Activated T-cell treated with anti-CD3 and anti-CD28 coated beads, Interleukin-2, amount 50 U/mL, for 1 hour (primary cell): ENCODE measurements at regions not wholly inside any gene's neighbourhood (a gene's known extent, or its start where the extent isn't known, plus 50 kb on each side); places are given as distances from the start of the nearest gene placed in this dataset.
"Not testable (repeated sequence)": the region's sequence is repeated elsewhere in the genome, so short reads cannot be mapped to it uniquely, and the experiment has no call there.

ENCODE experiments used
- DNase-seq: peaks from one replicate; pipeline ENCODE4 v3.0.0-alpha.2; 2020

DNA sequence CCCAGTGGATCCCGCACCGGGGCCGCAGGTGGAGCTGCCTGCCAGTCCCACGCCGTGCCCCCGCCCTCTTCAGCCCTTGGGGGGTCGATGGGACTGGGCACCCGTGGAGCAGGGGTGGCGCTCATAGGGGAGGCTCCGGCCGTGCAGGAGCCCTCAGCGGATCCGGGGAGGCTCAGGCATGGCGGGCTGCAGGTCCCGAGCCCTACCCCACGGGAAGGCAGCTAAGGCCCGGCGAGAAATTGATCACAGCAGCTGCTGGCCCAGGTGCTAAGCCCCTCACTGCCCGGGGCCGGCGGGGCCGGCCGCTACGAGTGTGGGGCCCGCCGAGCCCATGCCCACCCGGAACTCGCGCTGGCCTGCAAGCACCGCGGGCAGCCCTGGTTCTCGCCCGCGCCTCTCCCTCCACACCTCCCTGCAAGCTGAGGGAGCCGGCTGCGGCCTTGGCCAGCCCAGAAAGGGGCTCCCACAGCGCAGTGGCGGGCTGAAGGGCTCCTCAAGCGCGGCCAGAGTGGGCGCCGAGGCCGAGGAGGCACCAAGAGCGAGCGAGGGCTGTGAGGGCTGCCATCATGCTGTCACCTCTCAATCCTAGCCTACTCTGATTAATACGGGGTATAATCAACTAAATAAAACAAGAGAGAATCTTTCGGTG lies 56.5 kb upstream of the ABHD2 start:
- not testable (repeated sequence) for DNase-seq

DNA sequence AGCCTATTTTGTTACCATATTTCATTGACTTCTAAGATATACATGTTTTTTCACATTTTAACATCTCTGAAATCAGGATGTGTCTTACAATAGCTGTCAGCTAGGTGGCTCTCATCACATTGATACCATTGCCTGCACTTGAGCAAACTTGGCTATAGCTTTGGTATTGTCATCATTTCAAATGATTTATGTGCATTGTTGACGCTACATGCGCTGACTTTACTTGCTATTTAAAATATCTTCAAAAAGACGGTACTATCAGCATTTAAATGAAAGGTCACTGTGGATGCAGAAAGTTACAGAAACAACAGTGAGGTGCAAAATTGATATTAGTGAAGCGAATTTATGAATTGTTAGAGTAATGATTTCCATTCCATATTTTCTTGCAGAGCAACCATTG lies 54.0 kb upstream of the ABHD2 start:
- DNase-seq, result no peak

DNA sequence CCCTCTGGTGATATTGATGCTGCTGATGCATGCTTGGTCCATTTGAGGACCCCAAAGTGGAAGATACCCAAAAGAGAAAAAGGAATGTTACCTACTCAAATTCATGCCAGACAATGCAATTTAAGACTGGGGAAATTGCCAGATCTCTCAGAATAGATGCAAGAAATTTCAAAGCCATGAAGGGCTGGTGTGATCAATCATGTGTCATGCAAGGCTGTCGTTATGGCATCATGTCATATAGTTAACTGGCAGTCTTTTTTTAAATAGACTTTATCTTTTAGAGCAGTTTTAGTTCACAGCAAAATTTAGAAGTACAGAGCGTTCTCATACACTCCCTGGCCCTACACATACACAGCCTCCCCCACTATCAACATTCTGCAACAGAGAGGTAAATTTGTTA lies 53.1 kb upstream of the ABHD2 start:
- no peak for DNase-seq

DNA sequence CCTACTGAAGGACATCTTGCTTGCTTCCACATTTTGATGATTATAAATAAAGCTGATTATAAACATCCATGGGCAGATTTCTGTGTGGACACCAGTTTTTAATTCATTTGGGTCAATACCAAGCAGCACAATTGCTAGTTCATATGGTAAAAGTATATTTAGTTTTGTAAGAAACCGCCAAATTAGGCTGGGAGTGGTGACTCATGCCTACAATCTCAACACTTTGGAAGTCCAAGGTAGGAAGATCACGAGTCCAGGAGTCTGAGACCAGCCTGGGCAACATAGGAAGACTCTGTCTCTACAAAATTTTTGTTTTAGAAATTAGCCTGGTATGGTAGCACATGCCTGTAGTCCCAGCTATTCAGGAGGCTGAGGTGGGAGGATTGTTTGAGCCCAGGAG lies 52.6 kb upstream of the ABHD2 start:
- no peak for DNase-seq

DNA sequence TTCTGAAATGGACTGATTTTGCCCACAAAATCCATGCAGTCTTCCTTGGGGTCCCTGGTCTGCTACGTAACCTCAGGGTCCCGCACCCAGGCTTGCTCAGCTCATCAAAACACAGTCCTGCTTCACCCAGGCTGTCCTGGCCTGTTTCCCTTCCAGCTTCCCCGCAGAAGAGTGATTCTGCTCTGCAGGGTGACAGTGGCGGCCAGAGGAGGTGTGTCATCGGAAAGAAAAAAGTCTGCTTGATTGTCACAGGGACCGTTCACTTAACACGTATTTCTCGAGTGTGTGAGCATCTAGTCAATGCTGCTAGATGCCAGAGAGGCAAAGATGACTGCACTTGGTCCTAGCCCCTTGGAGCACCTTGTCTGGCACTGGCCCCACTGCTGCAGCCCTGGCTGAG lies 50.1 kb upstream of the ABHD2 start:
- no peak for DNase-seq
